Activated B cell treated with CpG ODN at 0.5 μM for 24 hours (primary cell): ENCODE measurements at regions not wholly inside any gene's neighbourhood (a gene's known extent, or its start where the extent isn't known, plus 50 kb on each side); places are given as distances from the start of the nearest gene placed in this dataset.

ENCODE experiments used
- ATAC-seq: fragments of 200-7000 bp; cut with Tn5 transposase; one replicate; pipeline ENCODE4 v1.10.0; 2021; ENCODE audit warnings: low read depth, mild to moderate bottlenecking, moderate library complexity
- CTCF ChIA-PET: fragments of 350-600 bp; sonication (Branson Sonifier 250); formaldehyde crosslinking; loops from one replicate; lab custom pipeline; 2021; ENCODE audit warnings: antibody characterized with exemption; lab: Charles Lee
- POLR2A ChIA-PET: fragments of 350-600 bp; sonication (Branson Sonifier 250); formaldehyde crosslinking; loops from one replicate; lab custom pipeline; 2021; ENCODE audit warnings: antibody characterized with exemption; lab: Charles Lee
- DNase-seq: peaks from one replicate; pipeline ENCODE4 v3.0.0; 2022
- H3K27ac Mint-ChIP-seq: one replicate; pipeline ENCODE4 v1.8.0; 2020; ENCODE audit warnings: mixed read lengths
- H3K27me3 Mint-ChIP-seq: one replicate; pipeline ENCODE4 v1.8.0; 2021; ENCODE audit warnings: mixed read lengths
- H3K36me3 Mint-ChIP-seq: one replicate; pipeline ENCODE4 v1.8.0; 2021; ENCODE audit warnings: low read depth, mixed read lengths
- H3K4me1 Mint-ChIP-seq: one replicate; pipeline ENCODE4 v1.8.0; 2021; ENCODE audit warnings: mixed read lengths
- H3K4me3 Mint-ChIP-seq: one replicate; pipeline ENCODE4 v1.8.0; 2020; ENCODE audit warnings: mild to moderate bottlenecking, mixed read lengths
- H3K9me3 Mint-ChIP-seq: one replicate; pipeline ENCODE4 v1.8.0; 2020; ENCODE audit warnings: mixed read lengths
- CTCF ChIP-seq: fragments of 200-600 bp; IDR thresholded peaks from one replicate; pipeline ENCODE4 v1.8.0; 2022; ENCODE audit warnings: antibody characterized with exemption, mild to moderate bottlenecking
- intact Hi-C: fragments of 100-400 bp; cut with micrococcal nuclease; formaldehyde crosslinking; loops from one replicate; pipeline ENCODE4 v1.15.1; 2024

GRCh38 chr18:77705301-77705700, 455.7 kb downstream of the GALR1 start:
- ATAC-seq (no peak), DNase-seq (no peak)
- TF ChIP-seq CTCF = no peak
- CTCF ChIA-PET = no interaction called here
- POLR2A ChIA-PET = no interaction called here
- no peak overlapping the region for H3K27ac Mint-ChIP-seq
- peaks cover 10% of the 10 kb centered on the region for H3K27me3 Mint-ChIP-seq
- no peaks in the 10 kb centered on the region for H3K36me3 Mint-ChIP-seq
- intact Hi-C loops = no loop called here
- no peak overlapping the region for H3K4me3 Mint-ChIP-seq
- no peaks in the 10 kb centered on the region for H3K9me3 Mint-ChIP-seq
- H3K4me1 Mint-ChIP-seq = no peaks in the 10 kb centered on the region

GRCh38 chr18:77708826-77709506, 459.3 kb downstream of the GALR1 start:
- no peak for TF ChIP-seq CTCF
- CTCF ChIA-PET = no interaction called here
- H3K27me3 Mint-ChIP-seq = peaks cover 3% of the 10 kb centered on the region
- ATAC-seq (no peak), DNase-seq (no peak)
- no peaks in the 10 kb centered on the region for H3K9me3 Mint-ChIP-seq
- H3K27ac Mint-ChIP-seq = no peak overlapping the region
- no peaks in the 10 kb centered on the region for H3K36me3 Mint-ChIP-seq
- H3K4me1 Mint-ChIP-seq = no peaks in the 10 kb centered on the region
- POLR2A ChIA-PET = no interaction called here
- intact Hi-C loops = no loop called here
- no peak overlapping the region for H3K4me3 Mint-ChIP-seq

GRCh38 chr18:77711096-77711495, 461.4 kb downstream of the GALR1 start:
- no peaks in the 10 kb centered on the region for H3K36me3 Mint-ChIP-seq
- DNase-seq = no peak
- H3K27ac Mint-ChIP-seq = no peak overlapping the region
- CTCF ChIA-PET = no interaction called here
- no peak overlapping the region for H3K4me3 Mint-ChIP-seq
- ATAC-seq = no peak
- H3K27me3 Mint-ChIP-seq = no peaks in the 10 kb centered on the region
- POLR2A ChIA-PET = no interaction called here
- no peaks in the 10 kb centered on the region for H3K4me1 Mint-ChIP-seq
- no peak for TF ChIP-seq CTCF
- intact Hi-C loops = no loop called here
- no peaks in the 10 kb centered on the region for H3K9me3 Mint-ChIP-seq

- intact Hi-C loops = no loop called here
- TF ChIP-seq CTCF = no peak
- CTCF ChIA-PET = no interaction called here
- Mint-ChIP-seq H3K4me1 (no peaks in the 10 kb centered on the region), H3K36me3 (no peaks in the 10 kb centered on the region), H3K9me3 (no peaks in the 10 kb centered on the region), H3K4me3 (no peak overlapping the region), H3K27me3 (no peaks in the 10 kb centered on the region), H3K27ac (no peak overlapping the region)
- ATAC-seq = no peak
- POLR2A ChIA-PET = no interaction called here
- DNase-seq = no peak
Measured at GRCh38 chr18:77714716-77715115, 465.1 kb downstream of the GALR1 start.

GRCh38 chr18:77716282-77716681, 466.6 kb downstream of the GALR1 start:
- POLR2A ChIA-PET = no interaction called here
- intact Hi-C loops = no loop called here
- peaks cover 2% of the 10 kb centered on the region for H3K27me3 Mint-ChIP-seq
- CTCF ChIA-PET = no interaction called here
- DNase-seq (no peak), ATAC-seq (no peak)
- H3K27ac Mint-ChIP-seq = no peak overlapping the region
- H3K36me3 Mint-ChIP-seq = no peaks in the 10 kb centered on the region
- no peaks in the 10 kb centered on the region for H3K4me1 Mint-ChIP-seq
- TF ChIP-seq CTCF = no peak
- no peak overlapping the region for H3K4me3 Mint-ChIP-seq
- H3K9me3 Mint-ChIP-seq = no peaks in the 10 kb centered on the region
